ENCODE measurements at regions not wholly inside any gene's neighbourhood (a gene's known extent, or its start where the extent isn't known, plus 50 kb on each side); places are given as distances from the start of the nearest gene placed in this dataset.

DNA sequence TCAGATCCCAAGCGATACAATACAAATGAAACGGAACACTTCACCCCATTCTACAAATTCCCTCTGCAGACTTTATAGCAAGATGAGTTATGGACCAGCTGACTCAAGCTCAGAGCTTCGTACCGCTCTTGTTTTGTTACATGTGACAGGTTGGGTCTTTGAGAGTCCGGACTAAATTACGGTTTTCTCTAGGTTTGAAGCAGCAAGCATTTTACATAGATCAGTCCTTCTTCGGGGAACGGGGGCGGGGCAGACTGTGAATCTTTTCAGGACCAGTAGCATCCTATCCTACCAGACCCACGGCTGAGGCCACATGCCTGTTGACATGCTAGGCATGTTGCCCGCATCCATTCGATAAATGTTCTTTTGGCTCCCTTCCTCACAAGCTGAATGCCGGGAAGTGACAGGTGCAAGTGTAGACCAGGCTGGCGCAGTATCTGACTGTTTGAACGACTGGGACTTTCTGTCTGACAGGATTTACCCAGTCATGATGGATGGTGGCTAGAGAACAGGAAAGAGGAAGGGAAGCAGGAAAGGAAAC, 811.0 kb upstream of the GRAMD2B start:
- intact Hi-C loops (cut with micrococcal nuclease; ENCODE audit: unreplicated experiment), result no loop called here
- Histone ChIP-seq H3K4me2 (ENCODE audit: low read length) (no peak overlapping the region), H3K4me1 (ENCODE audit: insufficient read depth, low read length, poor library complexity, severe bottlenecking) (no peaks in the 10 kb centered on the region), H2AFZ (ENCODE audit: low read length) (no peak overlapping the region), H3K36me3 (ENCODE audit: insufficient read depth, low read length) (no peaks in the 10 kb centered on the region), H3K79me2 (ENCODE audit: insufficient read depth, low read depth, low read length) (no peaks in the 10 kb centered on the region), H3K9me3 (ENCODE audit: low read length) (no peaks in the 10 kb centered on the region), H3K4me3 (ENCODE audit: low read depth, low read length, poor library complexity, severe bottlenecking) (no peak overlapping the region), H4K20me1 (ENCODE audit: insufficient read depth, low read length) (no peaks in the 10 kb centered on the region), H3K9me2 (ENCODE audit: insufficient read depth, low read length) (no peaks in the 10 kb centered on the region), H3K27ac (ENCODE audit: low read depth, low read length, poor library complexity, severe bottlenecking) (no peak overlapping the region)
- ChIA-PET CTCF (ENCODE audit: unreplicated experiment) (no interaction called here), POLR2A (no interaction called here)
- DNase-seq (ENCODE audit: low spot score), result no peak
- TF ChIP-seq EZH2phosphoT487 (IDR thresholded peaks at IDR 0.05; ENCODE audit: borderline replicate concordance, low read depth, low read length), result no peak
- TF ChIP-seq, protein P1, sequence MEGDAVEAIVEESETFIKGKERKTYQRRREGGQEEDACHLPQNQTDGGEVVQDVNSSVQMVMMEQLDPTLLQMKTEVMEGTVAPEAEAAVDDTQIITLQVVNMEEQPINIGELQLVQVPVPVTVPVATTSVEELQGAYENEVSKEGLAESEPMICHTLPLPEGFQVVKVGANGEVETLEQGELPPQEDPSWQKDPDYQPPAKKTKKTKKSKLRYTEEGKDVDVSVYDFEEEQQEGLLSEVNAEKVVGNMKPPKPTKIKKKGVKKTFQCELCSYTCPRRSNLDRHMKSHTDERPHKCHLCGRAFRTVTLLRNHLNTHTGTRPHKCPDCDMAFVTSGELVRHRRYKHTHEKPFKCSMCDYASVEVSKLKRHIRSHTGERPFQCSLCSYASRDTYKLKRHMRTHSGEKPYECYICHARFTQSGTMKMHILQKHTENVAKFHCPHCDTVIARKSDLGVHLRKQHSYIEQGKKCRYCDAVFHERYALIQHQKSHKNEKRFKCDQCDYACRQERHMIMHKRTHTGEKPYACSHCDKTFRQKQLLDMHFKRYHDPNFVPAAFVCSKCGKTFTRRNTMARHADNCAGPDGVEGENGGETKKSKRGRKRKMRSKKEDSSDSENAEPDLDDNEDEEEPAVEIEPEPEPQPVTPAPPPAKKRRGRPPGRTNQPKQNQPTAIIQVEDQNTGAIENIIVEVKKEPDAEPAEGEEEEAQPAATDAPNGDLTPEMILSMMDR (conservative IDR thresholded peaks at IDR 0.05; ENCODE audit: low read length), result no peak
- no TSS peak for BruUV-seq (replicated peaks)

DNA sequence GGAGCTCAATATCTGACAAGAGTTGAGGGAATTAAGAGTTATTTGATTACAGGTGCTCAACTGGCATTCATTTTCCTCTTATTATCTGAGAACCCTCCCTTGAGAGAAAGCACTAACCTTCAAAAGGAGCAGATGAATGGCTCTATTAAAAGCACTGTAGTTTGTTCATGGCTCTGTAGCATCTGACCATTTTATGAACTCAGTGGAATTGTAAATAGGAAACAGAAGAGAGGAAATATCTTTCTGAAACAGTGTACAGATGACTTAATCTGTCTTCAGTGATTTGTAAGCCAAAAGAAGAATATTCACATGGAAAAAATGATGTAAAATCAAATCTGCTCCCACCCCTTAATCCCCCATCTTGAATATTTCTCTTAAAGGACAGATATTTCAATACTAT, 810.4 kb upstream of the GRAMD2B start:
- H3K36me3 ChIP-seq (ENCODE audit: insufficient read depth, low read length), result no peaks in the 10 kb centered on the region
- no TSS peak for BruUV-seq (replicated peaks)
- H3K79me2 ChIP-seq (ENCODE audit: insufficient read depth, low read depth, low read length), result no peaks in the 10 kb centered on the region
- CTCF ChIA-PET (ENCODE audit: unreplicated experiment), result no interaction called here
- H3K27ac ChIP-seq (ENCODE audit: low read depth, low read length, poor library complexity, severe bottlenecking), result no peak overlapping the region
- H3K9me2 ChIP-seq (ENCODE audit: insufficient read depth, low read length), result no peaks in the 10 kb centered on the region
- DNase-seq (ENCODE audit: low spot score), result no peak
- H3K4me3 ChIP-seq (ENCODE audit: low read depth, low read length, poor library complexity, severe bottlenecking), result no peak overlapping the region
- POLR2A ChIA-PET, result interaction anchor here (0.6 to 1.4 kb wide), 2 partner anchors 9 to 831 kb away, joined by 4 read pairs; no protein-coding TSS in a partner anchor
- no peaks in the 10 kb centered on the region for H4K20me1 ChIP-seq (ENCODE audit: insufficient read depth, low read length)
- H3K4me2 ChIP-seq (ENCODE audit: low read length), result no peak overlapping the region
- H2AFZ ChIP-seq (ENCODE audit: low read length), result no peak overlapping the region
- TF ChIP-seq, protein P1 (conservative IDR thresholded peaks at IDR 0.05; ENCODE audit: low read length), result no peak
- TF ChIP-seq EZH2phosphoT487 (IDR thresholded peaks at IDR 0.05; ENCODE audit: borderline replicate concordance, low read depth, low read length), result no peak
- intact Hi-C loops (cut with micrococcal nuclease; ENCODE audit: unreplicated experiment), result no loop called here
- H3K9me3 ChIP-seq (ENCODE audit: low read length), result no peaks in the 10 kb centered on the region
- no peaks in the 10 kb centered on the region for H3K4me1 ChIP-seq (ENCODE audit: insufficient read depth, low read length, poor library complexity, severe bottlenecking)

DNA sequence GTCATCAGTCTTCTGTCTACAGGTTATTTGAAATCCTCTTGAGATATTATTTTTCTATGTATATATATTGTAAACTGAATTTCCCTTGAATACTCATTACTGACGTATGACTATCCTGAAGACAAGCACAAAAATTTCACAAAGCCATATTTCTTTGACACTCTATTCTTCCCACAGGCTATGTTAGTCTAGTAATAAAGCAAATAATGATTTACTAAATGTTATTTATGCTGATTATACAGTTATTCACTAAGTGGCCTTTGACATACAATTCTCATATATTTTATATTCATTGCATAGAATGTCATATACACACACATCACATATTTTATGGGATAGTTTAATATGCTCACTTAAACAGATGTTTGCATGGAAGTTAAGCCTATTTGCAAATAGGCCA, 793.0 kb upstream of the GRAMD2B start:
- no peaks in the 10 kb centered on the region for H4K20me1 ChIP-seq (ENCODE audit: insufficient read depth, low read length)
- H3K4me3 ChIP-seq (ENCODE audit: low read depth, low read length, poor library complexity, severe bottlenecking), result no peak overlapping the region
- no peak overlapping the region for H3K27ac ChIP-seq (ENCODE audit: low read depth, low read length, poor library complexity, severe bottlenecking)
- TF ChIP-seq EZH2phosphoT487 (IDR thresholded peaks at IDR 0.05; ENCODE audit: borderline replicate concordance, low read depth, low read length), result no peak
- TF ChIP-seq, protein P1 (conservative IDR thresholded peaks at IDR 0.05; ENCODE audit: low read length), result no peak
- ChIA-PET POLR2A (no interaction called here), CTCF (ENCODE audit: unreplicated experiment) (no interaction called here)
- no peaks in the 10 kb centered on the region for H3K9me2 ChIP-seq (ENCODE audit: insufficient read depth, low read length)
- no peak for DNase-seq (ENCODE audit: low spot score)
- peaks cover 12% of the 10 kb centered on the region for H3K4me1 ChIP-seq (ENCODE audit: insufficient read depth, low read length, poor library complexity, severe bottlenecking)
- intact Hi-C loops (cut with micrococcal nuclease; ENCODE audit: unreplicated experiment), result no loop called here
- H3K9me3 ChIP-seq (ENCODE audit: low read length), result no peaks in the 10 kb centered on the region
- BruUV-seq (replicated peaks), result no TSS peak
- no peak overlapping the region for H3K4me2 ChIP-seq (ENCODE audit: low read length)
- H3K79me2 ChIP-seq (ENCODE audit: insufficient read depth, low read depth, low read length), result no peaks in the 10 kb centered on the region
- H3K36me3 ChIP-seq (ENCODE audit: insufficient read depth, low read length), result no peaks in the 10 kb centered on the region
- no peak overlapping the region for H2AFZ ChIP-seq (ENCODE audit: low read length)
